GM12891 (cell line): ENCODE measurements at regions not wholly inside any gene's neighbourhood (a gene's known extent, or its start where the extent isn't known, plus 50 kb on each side); places are given as distances from the start of the nearest gene placed in this dataset.

Experiments
- DNase-seq: peaks from one replicate; pipeline ENCODE4 v3.0.0; 2011; ENCODE audit warnings: low spot score; ENCODE audit not compliant: insufficient read length
- FAIRE-seq: peaks from 2 replicates; lab custom pipeline; 2011; peaks lifted over from hg19 to GRCh38; lab: Jason Lieb, UNC
- PAX5 ChIP-seq: IDR thresholded peaks from 2 replicates; pipeline ENCODE4 v1.6.1; 2011; ENCODE audit warnings: low read length, moderate library complexity, mild to moderate bottlenecking; ENCODE audit not compliant: insufficient read depth, severe bottlenecking
- POLR2A ChIP-seq: IDR thresholded peaks from 2 replicates; pipeline ENCODE4 v1.6.1; 2011; ENCODE audit warnings: low read depth, low read length, control low read depth
- POLR2AphosphoS5 ChIP-seq: IDR thresholded peaks from 2 replicates; pipeline ENCODE4 v1.6.1; 2011; ENCODE audit warnings: low read depth, low read length, control low read depth
- POU2F2 ChIP-seq: IDR thresholded peaks from 2 replicates; pipeline ENCODE4 v1.6.1; 2011; ENCODE audit warnings: low read depth, mild to moderate bottlenecking, control low read depth, low read length, moderate library complexity
- SPI1 ChIP-seq: IDR thresholded peaks from 2 replicates; pipeline ENCODE4 v1.6.1; 2011; ENCODE audit warnings: low read depth, low read length, control low read depth
- TAF1 ChIP-seq: IDR thresholded peaks from 2 replicates; pipeline ENCODE4 v1.6.1; 2011; ENCODE audit warnings: low read depth, low read length, control low read depth

DNA sequence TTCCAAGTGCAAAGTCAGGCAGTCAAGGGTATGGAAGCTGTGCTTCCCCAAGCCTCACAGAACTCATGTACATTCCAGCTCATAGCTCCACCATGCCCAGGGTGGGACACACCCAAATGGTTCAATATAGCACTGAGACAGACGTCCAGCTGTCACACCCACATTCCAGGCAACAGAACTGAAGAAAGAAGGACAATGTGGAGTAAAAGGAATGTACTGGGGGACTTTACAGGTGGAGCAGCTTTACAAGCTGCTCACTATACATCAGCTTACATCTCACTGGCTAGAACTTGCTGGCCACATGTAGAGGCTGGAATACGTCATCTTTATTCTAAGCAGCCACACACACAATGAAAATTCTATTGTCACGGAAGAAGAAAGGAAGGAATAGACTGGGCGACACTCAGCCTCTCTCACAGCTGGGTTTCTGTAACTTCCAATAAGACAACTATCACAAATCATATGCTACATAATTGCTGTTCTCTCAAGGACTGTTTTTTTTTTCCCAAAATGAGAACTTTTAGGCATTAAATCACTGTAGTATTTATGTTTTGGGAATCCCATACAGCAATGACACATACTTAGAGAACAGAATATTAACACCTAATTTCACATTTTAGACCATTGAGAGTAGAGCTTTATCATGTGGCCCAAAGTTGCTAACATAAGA, 86.1 kb downstream of the KLF12 start:
- FAIRE-seq (no peak), DNase-seq (no peak)
- TF ChIP-seq POLR2AphosphoS5 (no peak), PAX5 (no peak), POLR2A (no peak), SPI1 (no peak), TAF1 (no peak)

- DNase-seq: no peak
- TF ChIP-seq PAX5 (no peak), POLR2AphosphoS5 (no peak), TAF1 (no peak), POU2F2 (no peak), SPI1 (no peak), POLR2A (no peak)
- no peak for FAIRE-seq
Measured at GRCh38 chr13:74046431-74046830, 87.8 kb downstream of the KLF12 start.

- DNase-seq (no peak), FAIRE-seq (no peak)
- no peak for TF ChIP-seq TAF1
- no peak for TF ChIP-seq POU2F2
- TF ChIP-seq SPI1: no peak
- no peak for TF ChIP-seq PAX5
- TF ChIP-seq POLR2AphosphoS5: no peak
- TF ChIP-seq POLR2A: no peak
Measured at GRCh38 chr13:74045583-74045982, 88.6 kb downstream of the KLF12 start.

DNA sequence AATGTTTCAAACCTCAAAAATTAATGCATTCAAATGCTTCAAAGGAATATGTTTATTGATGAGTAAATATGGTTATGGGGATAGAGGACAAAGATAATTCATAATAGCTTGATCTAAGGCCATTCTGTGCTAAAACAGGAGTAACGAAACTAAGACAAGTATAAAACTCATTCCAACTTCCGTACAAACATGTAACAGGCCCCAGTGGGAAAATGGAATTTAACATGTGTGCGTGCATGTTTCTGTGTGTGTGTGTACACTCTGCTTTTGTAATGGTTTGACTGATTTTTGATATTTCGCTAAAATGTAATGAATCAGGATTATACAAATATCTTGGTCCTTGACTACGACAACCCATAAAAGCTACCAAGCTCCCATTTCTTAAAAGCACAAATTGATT, 91.0 kb downstream of the KLF12 start:
- no peak for DNase-seq
- FAIRE-seq: no peak
- no peak for TF ChIP-seq POLR2AphosphoS5
- TF ChIP-seq POLR2A: no peak
- TF ChIP-seq POU2F2: no peak
- no peak for TF ChIP-seq PAX5
- TF ChIP-seq TAF1: no peak
- TF ChIP-seq SPI1: no peak

DNA sequence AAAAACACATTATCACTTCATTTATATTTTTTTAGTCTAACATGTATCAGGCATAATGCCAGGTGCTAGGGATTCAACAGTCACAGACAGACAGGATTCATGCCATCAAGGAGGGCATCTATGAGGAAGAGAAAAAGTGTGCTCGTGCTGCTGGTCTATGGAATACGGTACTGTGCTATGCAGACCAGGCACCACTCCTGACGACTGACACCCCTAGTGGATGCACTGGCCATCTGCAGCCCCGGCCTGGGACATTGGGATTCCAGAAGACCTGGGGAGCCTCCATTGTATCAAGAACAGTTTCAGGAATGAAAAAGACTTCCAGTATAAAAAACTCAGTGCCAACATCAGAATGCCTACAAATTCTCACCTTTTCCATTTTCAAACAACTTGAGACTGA, 94.0 kb downstream of the KLF12 start:
- FAIRE-seq (peak; percentile 20), DNase-seq (peak; percentile 19)
- TF ChIP-seq POLR2A (no peak), PAX5 (no peak), POLR2AphosphoS5 (no peak), POU2F2 (no peak), SPI1 (no peak), TAF1 (no peak)

DNA sequence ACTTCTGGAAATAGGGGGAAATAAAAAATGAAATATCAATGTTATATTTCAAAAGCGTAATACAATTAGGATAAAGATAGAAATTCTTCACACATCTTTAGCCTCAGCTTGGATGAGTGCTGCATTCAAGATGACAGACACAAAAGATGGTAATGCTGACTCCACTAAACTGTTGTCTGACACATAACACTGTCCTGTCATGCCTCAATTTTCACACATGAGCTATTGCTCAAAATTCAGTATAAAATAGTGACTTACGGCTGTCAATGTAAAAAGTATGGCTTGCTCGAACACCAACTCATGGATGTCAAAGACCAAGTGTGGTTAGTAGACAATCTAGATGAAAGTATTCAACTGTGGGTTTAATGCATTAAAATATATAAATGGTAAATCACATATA, 94.5 kb downstream of the KLF12 start:
- DNase-seq (no peak), FAIRE-seq (peak; percentile 35)
- TF ChIP-seq SPI1: no peak
- TF ChIP-seq POLR2AphosphoS5: no peak
- TF ChIP-seq POU2F2: no peak
- TF ChIP-seq POLR2A: no peak
- TF ChIP-seq TAF1: no peak
- no peak for TF ChIP-seq PAX5

- no peak for TF ChIP-seq POLR2AphosphoS5
- no peak for TF ChIP-seq POLR2A
- no peak for TF ChIP-seq POU2F2
- no peak for TF ChIP-seq TAF1
- TF ChIP-seq SPI1: no peak
- no peak for TF ChIP-seq PAX5
- DNase-seq: no peak
- FAIRE-seq: no peak
Measured at GRCh38 chr13:74039154-74039553, 95.0 kb downstream of the KLF12 start.

DNA sequence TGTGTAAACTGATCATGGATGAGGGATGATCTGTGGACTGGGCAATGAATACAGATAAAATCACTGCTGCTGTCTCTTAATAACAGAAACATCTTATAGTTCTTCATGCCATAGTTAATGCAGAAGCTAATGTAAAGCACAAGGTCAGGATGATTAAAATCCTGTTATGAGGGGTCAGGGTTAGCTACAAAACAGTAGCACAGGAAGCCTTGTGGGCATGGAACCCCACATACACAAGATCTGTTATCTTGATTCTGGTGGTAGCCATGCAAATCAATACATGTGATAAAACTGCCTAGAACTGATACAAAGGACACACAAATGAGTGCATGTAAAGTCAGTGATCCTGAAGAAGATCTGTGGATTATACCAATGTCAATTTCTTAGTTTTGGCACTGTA, 96.4 kb downstream of the KLF12 start:
- no peak for FAIRE-seq
- DNase-seq: no peak
- TF ChIP-seq SPI1: no peak
- no peak for TF ChIP-seq POLR2A
- TF ChIP-seq PAX5: no peak
- TF ChIP-seq POU2F2: no peak
- TF ChIP-seq POLR2AphosphoS5: no peak
- no peak for TF ChIP-seq TAF1

DNA sequence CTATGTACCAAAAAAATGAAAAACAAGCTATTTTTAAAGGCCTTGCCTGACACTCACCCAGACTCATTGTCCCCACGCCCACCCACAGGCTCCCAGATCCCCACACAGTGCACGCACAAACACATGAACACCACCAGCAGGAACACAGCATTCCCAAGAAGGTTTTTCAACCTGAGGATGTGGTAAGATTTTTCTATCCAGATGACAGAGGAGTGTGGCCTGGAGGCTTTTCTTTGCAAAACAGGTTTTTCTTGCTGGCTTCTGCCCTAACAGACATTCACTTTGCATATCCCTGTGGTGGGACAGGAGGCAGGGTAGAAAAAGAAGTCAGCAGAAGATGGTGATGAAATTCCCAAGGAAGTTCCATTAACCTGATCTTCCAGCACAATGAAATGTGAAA, 97.8 kb downstream of the KLF12 start:
- FAIRE-seq: no peak
- TF ChIP-seq POU2F2: no peak
- TF ChIP-seq SPI1: no peak
- TF ChIP-seq TAF1: no peak
- no peak for TF ChIP-seq PAX5
- TF ChIP-seq POLR2A: no peak
- no peak for TF ChIP-seq POLR2AphosphoS5
- DNase-seq: no peak
